NB4 (cell line): ENCODE measurements at regions not wholly inside any gene's neighbourhood (a gene's known extent, or its start where the extent isn't known, plus 50 kb on each side); places are given as distances from the start of the nearest gene placed in this dataset.

Experiments used
- DNase-seq: peaks from one replicate; pipeline ENCODE4 v3.0.0; 2010; ENCODE audit warnings: low read depth
- H3K4me3 ChIP-seq: one replicate; pipeline ENCODE4 v1.5.1; 2011; ENCODE audit warnings: mild to moderate bottlenecking, low read depth, low read length, moderate library complexity
- CTCF ChIP-seq: IDR thresholded peaks from one replicate; pipeline ENCODE4 v1.5.1; 2012; ENCODE audit warnings: low read depth, low read length
- MAX ChIP-seq: IDR thresholded peaks from 2 replicates; pipeline ENCODE4 v1.6.1; 2011; ENCODE audit warnings: low read depth, low read length
- MYC ChIP-seq: IDR thresholded peaks from 2 replicates; pipeline ENCODE4 v1.6.1; 2011; ENCODE audit warnings: low read depth, low read length
- POLR2A ChIP-seq: IDR thresholded peaks from 2 replicates; pipeline ENCODE4 v1.6.1; 2011; ENCODE audit warnings: mild to moderate bottlenecking; ENCODE audit not compliant: insufficient read length; ENCODE audit errors: extremely low read depth

GRCh38 chr3:45313743-45314403 is 74.5 kb upstream of the LARS2 start:
- no peak for DNase-seq
- TF ChIP-seq CTCF (no peak), POLR2A (no peak), MAX (no peak), MYC (no peak)
- H3K4me3 ChIP-seq = no peak overlapping the region

- H3K4me3 ChIP-seq = no peak overlapping the region
Observed at GRCh38 chr3:45317710-45318109, 70.7 kb upstream of the LARS2 start.

DNA sequence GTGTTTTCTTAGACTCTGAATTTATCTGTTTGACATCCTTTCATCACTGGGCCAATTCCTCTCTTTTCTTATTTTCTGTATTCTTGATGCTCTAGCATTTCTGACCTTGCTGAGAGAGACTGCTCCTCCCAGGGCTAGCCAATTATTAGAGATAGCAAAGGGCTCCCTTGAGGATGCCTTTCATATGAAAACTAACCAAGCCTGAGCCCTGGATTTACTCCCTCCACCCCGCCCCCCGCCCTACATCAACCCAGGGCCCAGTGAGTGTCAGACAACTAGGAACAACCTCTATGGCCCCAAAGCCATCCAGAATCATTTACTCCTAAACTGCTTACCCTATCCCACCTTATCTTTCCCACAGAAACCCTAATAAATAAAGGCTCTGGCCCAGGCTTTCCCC is 69.7 kb upstream of the LARS2 start:
- H3K4me3 ChIP-seq = no peak overlapping the region
- no peak for TF ChIP-seq MYC
- TF ChIP-seq CTCF = no peak
- TF ChIP-seq MAX = no peak
- TF ChIP-seq POLR2A = no peak
- no peak for DNase-seq

More at GRCh38 chr3:45317710-45318109, 70.7 kb upstream of the LARS2 start:
- DNase-seq = no peak
- TF ChIP-seq MAX (no peak), POLR2A (no peak), CTCF (no peak), MYC (no peak)

DNA sequence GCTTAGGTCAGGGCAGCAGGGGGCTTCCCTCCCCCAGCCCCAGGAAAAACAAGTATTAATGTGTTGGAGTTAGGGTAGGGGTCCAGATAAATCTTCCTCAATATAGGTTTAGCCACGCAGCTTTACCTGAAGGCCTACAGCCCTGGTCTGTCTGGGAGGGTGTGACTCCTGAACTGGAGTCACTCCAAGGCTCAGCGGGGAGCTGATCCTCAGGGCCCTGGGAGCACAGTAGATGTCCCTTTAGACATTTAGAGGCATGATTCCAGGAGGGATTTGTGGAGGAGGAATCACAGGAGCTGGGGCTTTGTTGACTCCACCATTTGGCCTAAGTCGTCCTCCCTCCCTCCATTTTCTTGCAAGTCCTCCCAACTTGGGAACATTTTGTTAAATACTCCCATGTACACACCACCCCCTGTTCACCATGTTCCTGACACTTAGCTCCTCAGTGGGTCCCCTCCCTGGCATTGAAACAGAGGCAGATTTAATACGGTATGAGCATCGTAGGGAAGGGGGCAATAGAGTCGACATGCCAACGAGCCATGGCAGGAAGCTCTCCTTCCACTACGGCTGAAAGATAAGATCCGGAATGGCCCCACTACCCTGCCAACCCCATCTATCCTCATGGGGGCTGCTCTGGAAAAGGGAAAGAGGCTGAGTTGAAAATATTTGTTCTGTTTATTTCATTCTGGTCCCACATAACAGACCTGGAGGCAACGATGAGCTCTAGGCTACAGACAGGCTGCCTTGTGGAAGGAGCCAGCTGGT is 69.0 kb upstream of the LARS2 start:
- H3K4me3 ChIP-seq = no peak overlapping the region
- TF ChIP-seq POLR2A (no peak), CTCF (no peak), MAX (no peak), MYC (no peak)
- no peak for DNase-seq

DNA sequence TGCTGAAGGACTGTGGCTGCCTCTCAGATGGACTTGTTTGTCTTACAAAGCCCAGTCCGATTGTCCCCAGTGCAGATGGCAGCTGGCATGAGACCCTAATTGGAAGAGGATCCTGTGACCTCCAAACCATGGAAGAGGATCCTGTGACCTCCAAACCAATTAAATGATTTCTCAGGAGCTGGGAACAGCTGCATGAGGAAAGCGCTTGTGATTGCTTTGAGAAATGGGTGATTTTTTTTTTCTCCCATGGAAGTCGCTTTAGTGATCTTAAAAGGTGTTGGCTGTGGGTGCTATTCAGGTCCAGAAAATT is 68.4 kb upstream of the LARS2 start:
- no peak for TF ChIP-seq MAX
- TF ChIP-seq POLR2A = no peak
- no peak for TF ChIP-seq MYC
- no peak for TF ChIP-seq CTCF
- DNase-seq = no peak

More for the DNA sequence above, 68.4 kb upstream of the LARS2 start:
- H3K4me3 ChIP-seq = no peak overlapping the region
